ENCODE measurements at regions not wholly inside any gene's neighbourhood (a gene's known extent, or its start where the extent isn't known, plus 50 kb on each side); places are given as distances from the start of the nearest gene placed in this dataset.

DNA sequence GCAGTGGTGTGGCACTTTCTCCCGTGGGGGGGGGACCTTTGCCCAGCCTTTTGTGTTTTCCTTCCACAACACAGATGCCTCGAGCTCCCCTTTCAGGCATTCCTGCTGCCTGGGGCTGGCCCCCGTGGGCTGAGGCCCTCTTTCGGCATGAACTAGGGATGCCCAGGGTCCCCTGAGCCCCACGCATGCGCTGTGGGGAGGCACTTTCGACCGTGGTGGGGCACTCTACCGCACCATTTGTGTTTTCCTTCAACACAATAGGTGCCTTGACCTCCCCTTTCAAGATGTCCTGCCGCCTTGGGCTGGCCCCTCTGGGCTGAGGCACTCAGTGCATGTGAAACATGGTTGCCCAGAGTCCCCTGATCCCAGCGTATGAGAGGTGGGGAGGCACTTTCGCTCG lies 363.7 kb downstream of the ALG10 start:
- DNase-seq, result no peak

DNA sequence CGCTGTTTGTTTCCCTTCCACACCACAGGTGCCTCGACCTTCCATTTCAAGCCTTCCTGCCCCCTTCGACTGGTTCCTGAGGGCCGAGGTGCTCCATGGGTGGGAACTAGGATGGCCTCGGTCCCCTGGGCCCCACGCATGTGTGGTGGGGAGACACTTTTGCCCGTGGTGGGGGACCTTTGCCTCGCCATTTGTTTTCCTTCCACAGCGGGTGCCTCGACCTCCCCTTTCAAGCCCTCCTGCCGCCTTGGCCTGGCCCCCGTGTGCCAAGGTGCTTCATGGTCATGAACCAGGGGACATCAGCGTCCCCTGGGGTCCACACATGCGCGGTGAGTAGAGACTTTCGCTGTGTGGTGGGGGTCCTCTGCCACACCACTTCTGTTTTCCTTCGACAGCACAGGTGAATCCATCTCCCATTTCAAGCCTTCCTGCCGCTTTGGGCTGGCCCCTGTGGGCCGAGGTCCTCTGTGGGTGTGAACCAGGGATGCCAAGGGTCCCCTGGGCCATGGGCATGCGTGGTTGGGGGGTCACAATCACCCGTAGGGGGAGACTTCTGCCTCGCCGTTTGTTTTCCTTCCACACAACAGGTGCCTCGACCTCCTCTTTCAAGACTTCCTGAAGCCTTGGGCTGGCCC lies 364.4 kb downstream of the ALG10 start:
- no peak for DNase-seq

DNA sequence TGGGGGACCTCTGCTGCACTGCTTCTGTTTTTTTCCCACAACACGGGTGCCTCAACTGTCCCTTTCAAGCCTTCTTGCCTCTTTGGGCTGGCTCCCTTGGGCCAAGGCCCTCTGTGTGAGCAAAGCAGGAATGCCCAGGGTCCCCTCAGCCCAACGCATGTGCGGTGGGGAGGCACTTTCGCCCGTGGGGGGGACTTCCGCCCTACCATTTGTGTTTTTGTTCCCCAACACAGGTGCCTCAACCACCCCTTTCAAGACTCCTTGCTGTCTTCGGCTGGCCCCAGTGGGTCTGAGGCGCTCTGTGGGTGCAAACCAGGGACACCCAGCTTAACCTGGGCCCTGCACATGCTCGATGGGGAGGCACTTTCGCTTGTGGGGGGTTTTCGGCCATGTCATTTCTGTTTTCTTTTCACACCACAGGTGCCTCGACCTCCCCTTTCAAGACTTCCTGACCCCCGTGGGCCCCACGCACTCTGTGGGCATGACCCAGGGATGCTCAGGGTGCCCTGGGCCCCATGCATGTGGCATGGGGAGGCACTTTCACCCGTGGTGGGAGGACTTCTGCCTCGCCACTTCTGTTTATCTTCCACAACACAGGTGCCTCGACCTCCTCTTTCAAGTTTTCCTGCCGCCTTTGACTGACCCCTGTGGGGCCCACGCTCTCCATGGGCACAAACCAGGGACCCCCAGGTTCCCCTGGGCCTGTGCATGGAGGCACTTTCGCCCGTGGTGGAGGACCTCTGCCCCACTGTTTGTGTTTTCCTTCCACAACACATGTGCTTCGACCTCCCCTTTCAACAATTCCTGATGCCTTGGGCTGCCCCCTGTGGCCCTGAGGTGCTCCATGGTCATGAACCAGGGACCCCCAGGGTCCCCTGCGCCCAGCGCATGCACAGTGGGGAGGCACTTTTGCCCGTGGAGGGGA lies 365.7 kb downstream of the ALG10 start:
- DNase-seq, result no peak

DNA sequence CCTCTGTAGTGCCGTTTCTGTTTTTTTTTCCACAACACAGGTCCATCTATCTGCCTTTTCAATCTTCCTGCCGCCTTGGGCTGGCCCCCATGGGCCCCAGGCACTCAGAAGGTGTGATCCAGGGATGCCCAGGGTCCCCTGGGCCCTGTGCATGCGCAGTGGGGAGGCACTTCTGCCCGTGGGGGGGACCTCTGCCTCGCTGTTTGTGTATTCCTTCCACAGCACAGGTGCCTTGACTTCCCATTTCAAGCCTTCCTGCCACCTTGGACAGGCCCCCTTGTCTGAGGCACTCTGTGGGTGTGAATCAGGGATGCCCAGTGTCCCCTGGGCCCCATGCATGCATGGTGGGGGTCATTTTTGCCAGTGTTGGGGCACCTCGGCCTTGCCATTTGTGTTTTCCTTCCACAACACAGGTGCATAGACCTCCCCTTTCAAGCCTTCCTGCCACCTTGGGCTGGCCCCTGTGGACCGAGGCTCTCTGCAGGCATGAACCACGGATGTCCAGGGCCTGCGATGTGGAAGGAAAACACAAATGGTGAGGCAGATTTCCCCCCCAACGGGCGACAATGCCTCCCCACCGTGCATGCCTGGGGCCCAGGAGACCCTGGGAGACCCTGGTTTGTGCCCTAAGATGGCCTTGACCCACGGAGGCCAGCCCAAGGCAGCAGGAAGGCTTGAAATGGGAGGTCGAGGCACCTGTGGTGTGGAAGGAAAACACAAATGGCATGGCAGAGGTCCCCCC lies 366.5 kb downstream of the ALG10 start:
- no peak for DNase-seq

GRCh38 chr12:34389378-34390170 lies 367.3 kb downstream of the ALG10 start:
- no peak for DNase-seq

DNA sequence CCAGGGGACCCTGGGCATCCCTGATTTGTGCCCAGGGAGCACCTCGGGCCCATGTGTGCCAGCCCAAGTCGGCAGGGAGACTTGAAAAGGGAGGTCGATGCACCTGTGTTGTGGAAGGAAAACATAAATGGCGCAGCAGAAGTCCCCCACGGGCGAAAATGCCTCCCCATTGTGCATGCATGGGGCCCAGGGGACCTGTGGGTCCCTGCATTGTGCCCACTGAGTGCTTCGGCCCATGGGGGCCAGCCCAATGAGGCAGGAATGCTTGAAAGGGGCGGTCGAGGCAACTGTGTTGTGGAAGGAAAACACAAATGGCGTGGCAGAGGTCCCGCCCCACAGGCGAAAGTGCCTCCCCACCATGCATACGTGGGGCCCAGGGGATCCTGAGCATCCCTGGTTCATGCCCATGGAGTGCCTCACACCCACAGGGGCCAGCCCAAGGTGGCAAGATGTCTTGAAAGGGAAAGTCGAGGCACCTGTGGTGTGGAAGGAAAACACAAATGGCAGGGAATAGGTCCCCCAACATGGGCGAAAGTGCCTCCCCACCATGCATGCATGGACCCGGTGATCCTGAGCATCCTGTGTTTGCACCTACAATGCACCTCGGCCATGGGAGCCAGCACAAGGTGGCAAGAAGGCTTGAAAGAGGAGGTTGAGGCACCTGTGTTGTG lies 368.0 kb downstream of the ALG10 start:
- no peak for DNase-seq

GRCh38 chr12:34390846-34391700 lies 368.8 kb downstream of the ALG10 start:
- DNase-seq, result no peak

GRCh38 chr12:34391771-34392581 lies 369.7 kb downstream of the ALG10 start:
- no peak for DNase-seq

DNA sequence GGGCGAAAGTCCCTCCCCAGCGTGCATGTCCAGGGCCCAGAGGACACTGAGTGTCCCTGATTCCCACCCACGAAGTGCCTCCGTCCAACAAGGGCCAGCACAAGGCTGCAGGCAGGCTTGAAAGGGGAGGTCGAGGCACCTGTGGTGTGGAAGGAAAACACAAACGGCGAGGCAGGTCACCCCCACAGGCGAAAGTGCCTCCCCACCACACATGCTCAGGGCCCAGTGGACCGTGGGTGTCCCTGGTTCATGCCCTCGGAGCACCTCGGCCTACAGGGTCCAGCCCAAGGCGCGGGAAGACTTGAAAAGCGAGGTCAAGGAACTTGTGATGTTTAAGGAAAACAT lies 370.4 kb downstream of the ALG10 start:
- DNase-seq, result no peak

DNA sequence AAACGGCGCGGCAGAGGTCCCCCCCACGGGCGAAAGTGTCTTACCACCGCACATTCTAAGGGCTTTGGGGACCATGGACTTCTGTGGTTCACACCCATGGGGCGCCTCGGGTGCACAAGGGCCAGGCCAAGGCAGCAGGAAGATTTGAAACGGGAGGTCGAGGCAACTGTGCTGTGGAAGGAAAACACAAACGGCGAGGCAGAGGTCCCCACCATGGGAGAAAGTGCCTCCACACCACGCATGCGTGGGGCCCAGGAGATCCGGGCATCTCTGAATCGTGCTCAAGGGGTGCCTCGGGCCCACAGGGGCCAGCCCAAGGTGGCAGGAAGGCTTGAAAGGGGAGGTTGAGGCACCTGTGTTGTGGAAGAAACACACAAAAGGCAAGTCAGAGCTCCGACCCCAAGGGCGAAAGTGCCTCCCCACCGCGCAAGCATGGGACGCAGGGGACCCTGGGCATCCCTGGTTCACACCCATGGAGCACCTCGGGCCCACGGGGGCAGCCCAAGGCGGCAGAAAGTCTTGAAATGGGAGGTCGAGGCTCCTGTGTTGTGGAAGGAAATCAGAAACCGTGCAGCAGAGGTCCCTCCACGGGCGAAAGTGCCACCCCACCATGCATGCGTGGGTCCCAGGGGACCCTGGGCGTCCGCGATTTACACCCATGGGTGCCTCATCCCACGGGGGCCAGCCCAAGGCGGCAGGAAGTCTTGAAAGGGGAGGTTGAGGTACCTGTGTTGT lies 371.0 kb downstream of the ALG10 start:
- DNase-seq, result no peak

DNA sequence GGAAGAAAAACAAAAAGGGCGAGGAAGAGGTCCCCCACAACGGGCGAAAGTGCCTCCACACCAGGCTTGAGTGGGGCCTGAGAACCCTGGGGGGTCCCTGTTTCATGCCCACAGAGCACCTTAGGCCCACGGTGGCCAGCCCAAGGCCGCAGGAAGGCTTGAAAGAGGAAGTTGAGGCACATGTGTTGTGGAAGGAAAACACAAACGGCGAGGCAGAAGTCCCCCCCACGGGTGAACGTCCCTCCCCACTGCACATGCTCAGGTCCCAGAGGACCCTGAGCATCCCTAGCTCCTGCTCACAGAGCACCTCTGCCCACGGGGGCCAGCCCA lies 371.5 kb downstream of the ALG10 start:
- no peak for DNase-seq

GRCh38 chr12:34394211-34395055 lies 372.1 kb downstream of the ALG10 start:
- DNase-seq, result no peak

- no peak for DNase-seq
These were observed 373.0 kb downstream of the ALG10 start for GRCh38 chr12:34395056-34396005.

GRCh38 chr12:34396006-34396860 lies 373.9 kb downstream of the ALG10 start:
- no peak for DNase-seq

DNA sequence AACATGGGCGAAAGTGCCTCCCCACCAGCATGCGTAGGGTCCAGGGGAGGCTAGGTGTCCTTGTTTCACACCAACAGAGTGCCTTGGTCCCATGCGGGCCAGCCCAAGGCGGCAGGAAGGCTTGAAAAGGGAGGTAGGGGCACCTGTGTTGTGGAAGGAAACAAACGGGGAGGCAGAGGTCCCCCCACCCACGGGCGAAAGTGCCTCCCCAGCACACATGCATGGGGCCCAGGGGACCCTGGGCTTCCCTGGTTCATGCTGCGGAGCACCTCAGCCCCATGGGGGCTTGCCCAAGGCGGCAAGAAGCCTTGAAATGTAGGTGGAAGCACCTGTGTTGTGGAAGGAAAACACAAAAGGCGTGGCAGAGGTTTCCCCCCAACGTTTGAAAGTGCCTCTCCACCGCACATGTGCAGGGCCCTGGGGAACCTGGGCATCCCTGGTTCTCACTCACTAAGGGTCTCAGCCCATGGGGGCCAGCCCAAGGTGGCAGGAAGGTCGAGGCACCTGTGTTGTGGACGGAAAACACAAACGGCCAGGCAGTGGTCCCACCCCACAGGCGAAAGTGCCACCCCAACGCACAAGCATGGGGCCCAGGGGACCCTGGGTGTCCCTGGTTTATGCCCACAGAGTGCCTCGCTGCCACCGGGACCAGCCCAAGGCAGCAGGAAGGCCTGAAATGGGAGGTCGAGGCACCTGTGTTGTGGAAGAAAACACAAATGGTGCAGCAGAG lies 374.7 kb downstream of the ALG10 start:
- DNase-seq, result no peak
